Astrocyte (in vitro differentiated cells and primary cell): ENCODE measurements at regions not wholly inside any gene's neighbourhood (a gene's known extent, or its start where the extent isn't known, plus 50 kb on each side); places are given as distances from the start of the nearest gene placed in this dataset.

Experiments used
- CTCF ChIP-seq: IDR thresholded peaks from 2 replicates; pipeline ENCODE4 v1.5.1; 2011; ENCODE audit warnings: low read depth, mild to moderate bottlenecking, inconsistent platforms, low read length, moderate library complexity; ENCODE audit not compliant: insufficient read depth
- EZH2 ChIP-seq: IDR thresholded peaks from 2 replicates; pipeline ENCODE4 v1.6.1; 2012; ENCODE audit warnings: mild to moderate bottlenecking, low read length, inconsistent platforms; ENCODE audit not compliant: insufficient read depth

- TF ChIP-seq CTCF: no peak
- TF ChIP-seq EZH2: no peak
These were observed 279.8 kb upstream of the TNC start for GRCh38 chr9:115397591-115398312.
